ENCODE measurements at regions not wholly inside any gene's neighbourhood (a gene's known extent, or its start where the extent isn't known, plus 50 kb on each side); places are given as distances from the start of the nearest gene placed in this dataset.

DNA sequence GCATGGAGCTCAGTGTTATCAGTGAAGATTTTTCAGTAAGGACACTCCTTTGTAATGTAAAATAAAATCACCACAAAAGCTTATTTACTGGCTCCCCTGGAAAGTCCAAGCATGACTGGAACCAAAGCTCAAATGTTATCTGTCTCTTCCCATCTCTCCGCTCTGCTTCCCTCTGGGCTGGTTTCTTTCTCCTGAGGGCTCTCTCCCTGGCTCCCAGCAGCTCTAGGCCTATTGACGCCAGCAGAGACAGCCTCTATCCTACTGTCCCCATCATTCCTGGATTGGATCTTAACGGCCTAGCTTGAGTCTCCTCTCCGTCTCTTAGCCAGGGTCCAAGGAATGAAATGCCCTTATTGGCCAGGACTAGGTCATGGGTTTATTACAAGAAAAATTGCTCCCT is 86.1 kb downstream of the TMEM167A start:
- no TSS peak for BruUV-seq (replicated peaks)
- Histone ChIP-seq H4K20me1 (ENCODE audit: insufficient read depth, low read length) (no peaks in the 10 kb centered on the region), H3K4me2 (ENCODE audit: low read length) (no peak overlapping the region), H3K79me2 (ENCODE audit: insufficient read depth, low read depth, low read length) (no peaks in the 10 kb centered on the region), H3K9me3 (ENCODE audit: low read length) (no peaks in the 10 kb centered on the region), H3K4me3 (ENCODE audit: low read depth, low read length, poor library complexity, severe bottlenecking) (no peak overlapping the region), H3K36me3 (ENCODE audit: insufficient read depth, low read length) (no peaks in the 10 kb centered on the region), H2AFZ (ENCODE audit: low read length) (no peak overlapping the region), H3K27ac (ENCODE audit: low read depth, low read length, poor library complexity, severe bottlenecking) (no peak overlapping the region), H3K4me1 (ENCODE audit: insufficient read depth, low read length, poor library complexity, severe bottlenecking) (no peaks in the 10 kb centered on the region), H3K9me2 (ENCODE audit: insufficient read depth, low read length) (no peaks in the 10 kb centered on the region)
- CTCF ChIA-PET (ENCODE audit: unreplicated experiment), result no interaction called here
- intact Hi-C loops (cut with micrococcal nuclease; ENCODE audit: unreplicated experiment), result no loop called here
- no peak for DNase-seq (ENCODE audit: low spot score)
- TF ChIP-seq EZH2phosphoT487 (IDR thresholded peaks at IDR 0.05; ENCODE audit: borderline replicate concordance, low read depth, low read length), result no peak
- TF ChIP-seq, protein P1, sequence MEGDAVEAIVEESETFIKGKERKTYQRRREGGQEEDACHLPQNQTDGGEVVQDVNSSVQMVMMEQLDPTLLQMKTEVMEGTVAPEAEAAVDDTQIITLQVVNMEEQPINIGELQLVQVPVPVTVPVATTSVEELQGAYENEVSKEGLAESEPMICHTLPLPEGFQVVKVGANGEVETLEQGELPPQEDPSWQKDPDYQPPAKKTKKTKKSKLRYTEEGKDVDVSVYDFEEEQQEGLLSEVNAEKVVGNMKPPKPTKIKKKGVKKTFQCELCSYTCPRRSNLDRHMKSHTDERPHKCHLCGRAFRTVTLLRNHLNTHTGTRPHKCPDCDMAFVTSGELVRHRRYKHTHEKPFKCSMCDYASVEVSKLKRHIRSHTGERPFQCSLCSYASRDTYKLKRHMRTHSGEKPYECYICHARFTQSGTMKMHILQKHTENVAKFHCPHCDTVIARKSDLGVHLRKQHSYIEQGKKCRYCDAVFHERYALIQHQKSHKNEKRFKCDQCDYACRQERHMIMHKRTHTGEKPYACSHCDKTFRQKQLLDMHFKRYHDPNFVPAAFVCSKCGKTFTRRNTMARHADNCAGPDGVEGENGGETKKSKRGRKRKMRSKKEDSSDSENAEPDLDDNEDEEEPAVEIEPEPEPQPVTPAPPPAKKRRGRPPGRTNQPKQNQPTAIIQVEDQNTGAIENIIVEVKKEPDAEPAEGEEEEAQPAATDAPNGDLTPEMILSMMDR (conservative IDR thresholded peaks at IDR 0.05; ENCODE audit: low read length), result no peak
- POLR2A ChIA-PET, result no interaction called here

DNA sequence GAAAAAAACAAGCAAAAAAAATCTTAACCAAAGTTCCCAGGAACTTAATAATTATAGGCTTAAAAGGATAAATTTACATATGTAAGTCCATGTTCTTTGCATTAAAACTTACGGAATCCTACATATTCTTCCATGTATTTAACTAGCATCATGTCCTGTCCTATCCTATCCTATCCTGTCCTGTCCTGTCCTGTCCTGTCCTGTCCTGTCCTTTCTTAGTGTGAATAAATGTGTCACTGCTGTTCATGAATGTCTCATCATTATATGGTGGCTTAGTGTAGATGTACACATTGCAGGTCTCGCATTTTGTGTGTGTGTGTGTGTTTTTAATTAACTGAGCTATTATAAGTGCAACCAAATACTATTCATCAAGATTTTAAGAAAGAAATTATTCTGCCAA is 90.0 kb downstream of the TMEM167A start:
- Histone ChIP-seq H3K79me2 (ENCODE audit: insufficient read depth, low read depth, low read length) (no peaks in the 10 kb centered on the region), H4K20me1 (ENCODE audit: insufficient read depth, low read length) (no peaks in the 10 kb centered on the region), H3K27ac (ENCODE audit: low read depth, low read length, poor library complexity, severe bottlenecking) (no peak overlapping the region), H3K36me3 (ENCODE audit: insufficient read depth, low read length) (no peaks in the 10 kb centered on the region), H3K9me3 (ENCODE audit: low read length) (no peaks in the 10 kb centered on the region), H3K4me2 (ENCODE audit: low read length) (no peak overlapping the region), H3K4me1 (ENCODE audit: insufficient read depth, low read length, poor library complexity, severe bottlenecking) (no peaks in the 10 kb centered on the region), H3K9me2 (ENCODE audit: insufficient read depth, low read length) (no peaks in the 10 kb centered on the region), H3K4me3 (ENCODE audit: low read depth, low read length, poor library complexity, severe bottlenecking) (no peak overlapping the region), H2AFZ (ENCODE audit: low read length) (no peak overlapping the region)
- intact Hi-C loops (cut with micrococcal nuclease; ENCODE audit: unreplicated experiment), result no loop called here
- BruUV-seq (replicated peaks), result no TSS peak
- no peak for DNase-seq (ENCODE audit: low spot score)
- ChIA-PET POLR2A (no interaction called here), CTCF (ENCODE audit: unreplicated experiment) (no interaction called here)
- no peak for TF ChIP-seq EZH2phosphoT487 (IDR thresholded peaks at IDR 0.05; ENCODE audit: borderline replicate concordance, low read depth, low read length)

DNA sequence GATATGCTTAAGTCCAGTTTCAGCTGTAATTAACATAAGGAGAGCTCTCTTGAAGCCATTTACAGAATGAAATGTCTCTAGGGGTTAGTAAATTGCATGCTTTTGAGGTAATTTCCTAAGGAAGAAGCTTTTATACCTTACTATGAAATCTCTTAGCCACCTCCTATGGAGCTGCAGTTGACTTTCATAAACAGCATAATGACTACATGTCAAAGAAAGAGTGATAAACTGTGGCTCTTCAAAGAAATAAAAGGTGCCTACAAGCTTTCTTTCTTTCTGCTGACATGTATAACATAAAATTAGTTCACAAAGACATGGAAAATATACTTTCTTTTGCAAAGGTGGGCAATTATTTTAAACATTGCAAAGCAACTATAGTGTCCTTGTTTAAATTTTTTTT is 90.8 kb downstream of the TMEM167A start:
- no TSS peak for BruUV-seq (replicated peaks)
- Histone ChIP-seq H3K4me2 (ENCODE audit: low read length) (no peak overlapping the region), H3K9me3 (ENCODE audit: low read length) (no peaks in the 10 kb centered on the region), H3K27ac (ENCODE audit: low read depth, low read length, poor library complexity, severe bottlenecking) (no peak overlapping the region), H3K9me2 (ENCODE audit: insufficient read depth, low read length) (no peaks in the 10 kb centered on the region), H3K4me3 (ENCODE audit: low read depth, low read length, poor library complexity, severe bottlenecking) (no peak overlapping the region), H4K20me1 (ENCODE audit: insufficient read depth, low read length) (no peaks in the 10 kb centered on the region), H3K36me3 (ENCODE audit: insufficient read depth, low read length) (no peaks in the 10 kb centered on the region), H3K79me2 (ENCODE audit: insufficient read depth, low read depth, low read length) (no peaks in the 10 kb centered on the region), H2AFZ (ENCODE audit: low read length) (no peak overlapping the region), H3K4me1 (ENCODE audit: insufficient read depth, low read length, poor library complexity, severe bottlenecking) (no peaks in the 10 kb centered on the region)
- intact Hi-C loops (cut with micrococcal nuclease; ENCODE audit: unreplicated experiment), result no loop called here
- ChIA-PET CTCF (ENCODE audit: unreplicated experiment) (no interaction called here), POLR2A (interaction anchor here (0.7 kb wide), 1 partner anchor 45 kb away, joined by 3 read pairs; no protein-coding TSS in a partner anchor)
- DNase-seq (ENCODE audit: low spot score), result no peak
- no peak for TF ChIP-seq EZH2phosphoT487 (IDR thresholded peaks at IDR 0.05; ENCODE audit: borderline replicate concordance, low read depth, low read length)
- TF ChIP-seq, protein P1 (conservative IDR thresholded peaks at IDR 0.05; ENCODE audit: low read length), result no peak
